ENCODE measurements at regions not wholly inside any gene's neighbourhood (a gene's known extent, or its start where the extent isn't known, plus 50 kb on each side); places are given as distances from the start of the nearest gene placed in this dataset.

DNA sequence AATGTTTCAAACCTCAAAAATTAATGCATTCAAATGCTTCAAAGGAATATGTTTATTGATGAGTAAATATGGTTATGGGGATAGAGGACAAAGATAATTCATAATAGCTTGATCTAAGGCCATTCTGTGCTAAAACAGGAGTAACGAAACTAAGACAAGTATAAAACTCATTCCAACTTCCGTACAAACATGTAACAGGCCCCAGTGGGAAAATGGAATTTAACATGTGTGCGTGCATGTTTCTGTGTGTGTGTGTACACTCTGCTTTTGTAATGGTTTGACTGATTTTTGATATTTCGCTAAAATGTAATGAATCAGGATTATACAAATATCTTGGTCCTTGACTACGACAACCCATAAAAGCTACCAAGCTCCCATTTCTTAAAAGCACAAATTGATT is 91.0 kb downstream of the KLF12 start:
- Mint-ChIP-seq H3K4me1 (peaks cover 34 to 74% (median 53%) of the 10 kb centered on the region in 4 donors), H3K36me3 (peaks cover 18% of the 10 kb centered on the region), H3K4me3 (no peak overlapping the region), H3K9me3 (peaks cover 0 to 3% (median 0%) of the 10 kb centered on the region in 7 donors), H3K27me3 (no peaks in the 10 kb centered on the region), H3K27ac (peak overlapping the region in 1 of 3 donors; percentile 24)
- DNase-seq, result no peak
- H3K9me3 ChIP-seq (ENCODE audit: control insufficient read depth in 2 of 2, low read length in 2 of 2), result no peaks in the 10 kb centered on the region
- H3K4me1 ChIP-seq (ENCODE audit: control insufficient read depth, insufficient read depth, low read length, poor library complexity, severe bottlenecking), result peaks cover 14% of the 10 kb centered on the region
- no peaks in the 10 kb centered on the region for H3K36me3 ChIP-seq (ENCODE audit: control insufficient read depth, insufficient read depth, low read length)
- no peak for ATAC-seq (ENCODE audit: low read depth in 2 of 2)
- no peak overlapping the region for H3K27ac ChIP-seq (ENCODE audit: insufficient read depth, low read length, poor library complexity, severe bottlenecking)
- H3K27me3 ChIP-seq (ENCODE audit: control insufficient read depth, insufficient read depth, low read length), result no peaks in the 10 kb centered on the region
- H3K4me3 ChIP-seq (ENCODE audit: low read depth, low read length), result no peak overlapping the region

DNA sequence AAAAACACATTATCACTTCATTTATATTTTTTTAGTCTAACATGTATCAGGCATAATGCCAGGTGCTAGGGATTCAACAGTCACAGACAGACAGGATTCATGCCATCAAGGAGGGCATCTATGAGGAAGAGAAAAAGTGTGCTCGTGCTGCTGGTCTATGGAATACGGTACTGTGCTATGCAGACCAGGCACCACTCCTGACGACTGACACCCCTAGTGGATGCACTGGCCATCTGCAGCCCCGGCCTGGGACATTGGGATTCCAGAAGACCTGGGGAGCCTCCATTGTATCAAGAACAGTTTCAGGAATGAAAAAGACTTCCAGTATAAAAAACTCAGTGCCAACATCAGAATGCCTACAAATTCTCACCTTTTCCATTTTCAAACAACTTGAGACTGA is 94.0 kb downstream of the KLF12 start:
- Histone ChIP-seq H3K9me3 (ENCODE audit: control insufficient read depth in 2 of 2, low read length in 2 of 2) (no peaks in the 10 kb centered on the region), H3K4me1 (ENCODE audit: control insufficient read depth, insufficient read depth, low read length, poor library complexity, severe bottlenecking) (peaks cover 26% of the 10 kb centered on the region), H3K36me3 (ENCODE audit: control insufficient read depth, insufficient read depth, low read length) (no peaks in the 10 kb centered on the region), H3K4me3 (ENCODE audit: low read depth, low read length) (no peak overlapping the region), H3K27me3 (ENCODE audit: control insufficient read depth, insufficient read depth, low read length) (no peaks in the 10 kb centered on the region), H3K27ac (ENCODE audit: insufficient read depth, low read length, poor library complexity, severe bottlenecking) (no peak overlapping the region)
- ATAC-seq (ENCODE audit: low read depth in 2 of 2) (peak in 1 of 2 donors; percentile 52), DNase-seq (no peak)
- no peaks in the 10 kb centered on the region for H3K27me3 Mint-ChIP-seq
- H3K36me3 Mint-ChIP-seq, result peaks cover 20% of the 10 kb centered on the region
- H3K9me3 Mint-ChIP-seq, result peaks cover 0 to 6% (median 0%) of the 10 kb centered on the region in 7 donors
- peaks cover 46 to 81% (median 68%) of the 10 kb centered on the region in 4 donors for H3K4me1 Mint-ChIP-seq
- no peak overlapping the region for H3K4me3 Mint-ChIP-seq
- H3K27ac Mint-ChIP-seq, result no peak overlapping the region

DNA sequence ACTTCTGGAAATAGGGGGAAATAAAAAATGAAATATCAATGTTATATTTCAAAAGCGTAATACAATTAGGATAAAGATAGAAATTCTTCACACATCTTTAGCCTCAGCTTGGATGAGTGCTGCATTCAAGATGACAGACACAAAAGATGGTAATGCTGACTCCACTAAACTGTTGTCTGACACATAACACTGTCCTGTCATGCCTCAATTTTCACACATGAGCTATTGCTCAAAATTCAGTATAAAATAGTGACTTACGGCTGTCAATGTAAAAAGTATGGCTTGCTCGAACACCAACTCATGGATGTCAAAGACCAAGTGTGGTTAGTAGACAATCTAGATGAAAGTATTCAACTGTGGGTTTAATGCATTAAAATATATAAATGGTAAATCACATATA is 94.5 kb downstream of the KLF12 start:
- Mint-ChIP-seq H3K4me1 (peaks cover 46 to 84% (median 71%) of the 10 kb centered on the region in 4 donors), H3K27ac (no peak overlapping the region), H3K9me3 (peaks cover 0 to 6% (median 0%) of the 10 kb centered on the region in 7 donors), H3K27me3 (no peaks in the 10 kb centered on the region), H3K36me3 (peaks cover 18% of the 10 kb centered on the region), H3K4me3 (no peak overlapping the region)
- DNase-seq (no peak), ATAC-seq (ENCODE audit: low read depth in 2 of 2) (no peak)
- H3K27ac ChIP-seq (ENCODE audit: insufficient read depth, low read length, poor library complexity, severe bottlenecking), result no peak overlapping the region
- no peaks in the 10 kb centered on the region for H3K36me3 ChIP-seq (ENCODE audit: control insufficient read depth, insufficient read depth, low read length)
- peaks cover 26% of the 10 kb centered on the region for H3K4me1 ChIP-seq (ENCODE audit: control insufficient read depth, insufficient read depth, low read length, poor library complexity, severe bottlenecking)
- H3K27me3 ChIP-seq (ENCODE audit: control insufficient read depth, insufficient read depth, low read length), result no peaks in the 10 kb centered on the region
- no peaks in the 10 kb centered on the region for H3K9me3 ChIP-seq (ENCODE audit: control insufficient read depth in 2 of 2, low read length in 2 of 2)
- H3K4me3 ChIP-seq (ENCODE audit: low read depth, low read length), result no peak overlapping the region

DNA sequence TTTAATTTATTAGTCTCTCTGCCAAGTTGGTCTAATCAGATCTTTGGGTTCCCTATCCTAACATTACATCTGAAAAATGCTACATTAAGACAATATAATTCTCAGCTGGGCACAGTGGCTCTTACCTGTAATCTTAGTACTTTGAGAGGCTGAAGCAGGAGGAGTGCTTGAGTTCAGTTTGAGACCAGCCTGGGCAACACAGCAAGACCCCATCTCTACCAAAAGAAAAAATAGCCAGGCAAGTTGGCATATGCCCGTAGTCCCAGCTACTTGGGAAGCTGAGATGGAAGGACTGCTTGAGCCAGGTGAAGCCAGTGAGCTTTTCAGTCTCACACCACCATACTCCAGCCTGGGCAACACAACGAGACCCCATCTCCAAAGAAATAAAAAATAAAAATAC is 95.0 kb downstream of the KLF12 start:
- peaks cover 42 to 81% (median 71%) of the 10 kb centered on the region in 4 donors for H3K4me1 Mint-ChIP-seq
- no peaks in the 10 kb centered on the region for H3K9me3 ChIP-seq (ENCODE audit: control insufficient read depth in 2 of 2, low read length in 2 of 2)
- no peak overlapping the region for H3K4me3 Mint-ChIP-seq
- DNase-seq (no peak), ATAC-seq (ENCODE audit: low read depth in 2 of 2) (no peak)
- H3K27ac Mint-ChIP-seq, result no peak overlapping the region
- no peak overlapping the region for H3K27ac ChIP-seq (ENCODE audit: insufficient read depth, low read length, poor library complexity, severe bottlenecking)
- peaks cover 15% of the 10 kb centered on the region for H3K36me3 Mint-ChIP-seq
- no peak overlapping the region for H3K4me3 ChIP-seq (ENCODE audit: low read depth, low read length)
- no peaks in the 10 kb centered on the region for H3K27me3 Mint-ChIP-seq
- H3K27me3 ChIP-seq (ENCODE audit: control insufficient read depth, insufficient read depth, low read length), result no peaks in the 10 kb centered on the region
- H3K9me3 Mint-ChIP-seq, result peaks cover 0 to 6% (median 0%) of the 10 kb centered on the region in 7 donors
- H3K36me3 ChIP-seq (ENCODE audit: control insufficient read depth, insufficient read depth, low read length), result no peaks in the 10 kb centered on the region
- peaks cover 26% of the 10 kb centered on the region for H3K4me1 ChIP-seq (ENCODE audit: control insufficient read depth, insufficient read depth, low read length, poor library complexity, severe bottlenecking)

DNA sequence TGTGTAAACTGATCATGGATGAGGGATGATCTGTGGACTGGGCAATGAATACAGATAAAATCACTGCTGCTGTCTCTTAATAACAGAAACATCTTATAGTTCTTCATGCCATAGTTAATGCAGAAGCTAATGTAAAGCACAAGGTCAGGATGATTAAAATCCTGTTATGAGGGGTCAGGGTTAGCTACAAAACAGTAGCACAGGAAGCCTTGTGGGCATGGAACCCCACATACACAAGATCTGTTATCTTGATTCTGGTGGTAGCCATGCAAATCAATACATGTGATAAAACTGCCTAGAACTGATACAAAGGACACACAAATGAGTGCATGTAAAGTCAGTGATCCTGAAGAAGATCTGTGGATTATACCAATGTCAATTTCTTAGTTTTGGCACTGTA is 96.4 kb downstream of the KLF12 start:
- Histone ChIP-seq H3K27me3 (ENCODE audit: control insufficient read depth, insufficient read depth, low read length) (no peaks in the 10 kb centered on the region), H3K27ac (ENCODE audit: insufficient read depth, low read length, poor library complexity, severe bottlenecking) (no peak overlapping the region), H3K36me3 (ENCODE audit: control insufficient read depth, insufficient read depth, low read length) (no peaks in the 10 kb centered on the region), H3K4me1 (ENCODE audit: control insufficient read depth, insufficient read depth, low read length, poor library complexity, severe bottlenecking) (peaks cover 26% of the 10 kb centered on the region), H3K9me3 (ENCODE audit: control insufficient read depth in 2 of 2, low read length in 2 of 2) (no peaks in the 10 kb centered on the region), H3K4me3 (ENCODE audit: low read depth, low read length) (peak overlapping the region; percentile 23)
- Mint-ChIP-seq H3K9me3 (peaks cover 0 to 6% (median 0%) of the 10 kb centered on the region in 7 donors), H3K4me1 (peaks cover 46 to 70% (median 60%) of the 10 kb centered on the region in 4 donors), H3K36me3 (peaks cover 12% of the 10 kb centered on the region), H3K27me3 (no peaks in the 10 kb centered on the region), H3K4me3 (peak overlapping the region in 1 of 4 donors; percentile 12), H3K27ac (peak overlapping the region in 2 of 3 donors; percentile 21 to 29)
- peak in 1 of 3 donors; percentile 34 for DNase-seq
- ATAC-seq (ENCODE audit: low read depth in 2 of 2), result no peak

DNA sequence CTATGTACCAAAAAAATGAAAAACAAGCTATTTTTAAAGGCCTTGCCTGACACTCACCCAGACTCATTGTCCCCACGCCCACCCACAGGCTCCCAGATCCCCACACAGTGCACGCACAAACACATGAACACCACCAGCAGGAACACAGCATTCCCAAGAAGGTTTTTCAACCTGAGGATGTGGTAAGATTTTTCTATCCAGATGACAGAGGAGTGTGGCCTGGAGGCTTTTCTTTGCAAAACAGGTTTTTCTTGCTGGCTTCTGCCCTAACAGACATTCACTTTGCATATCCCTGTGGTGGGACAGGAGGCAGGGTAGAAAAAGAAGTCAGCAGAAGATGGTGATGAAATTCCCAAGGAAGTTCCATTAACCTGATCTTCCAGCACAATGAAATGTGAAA is 97.8 kb downstream of the KLF12 start:
- Mint-ChIP-seq H3K9me3 (peaks cover 0 to 6% (median 0%) of the 10 kb centered on the region in 7 donors), H3K27ac (peak overlapping the region; percentile 1 to 66 (median 6)), H3K4me3 (no peak overlapping the region)

DNA sequence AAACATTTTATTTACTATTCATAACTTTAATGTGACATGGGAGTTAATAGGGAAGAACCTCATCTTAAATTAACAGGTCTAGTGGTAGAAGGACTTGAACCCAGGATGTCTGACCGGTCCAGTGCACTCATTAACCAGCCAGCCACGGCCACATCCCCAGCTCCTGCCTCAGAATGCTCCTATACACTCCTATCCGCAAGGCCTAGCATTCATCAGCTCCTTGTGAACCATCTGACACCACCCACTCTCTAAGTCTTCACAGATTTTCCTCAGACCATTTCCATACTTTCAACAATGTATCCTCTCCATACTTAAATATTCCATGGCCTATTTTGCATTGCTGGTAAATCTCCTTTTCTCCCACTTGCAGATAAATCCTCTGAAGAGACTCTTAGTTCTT is 98.3 kb downstream of the KLF12 start:
- DNase-seq (no peak), ATAC-seq (ENCODE audit: low read depth in 2 of 2) (no peak)
- no peaks in the 10 kb centered on the region for H3K36me3 ChIP-seq (ENCODE audit: control insufficient read depth, insufficient read depth, low read length)
- H3K4me3 ChIP-seq (ENCODE audit: low read depth, low read length), result no peak overlapping the region
- H3K4me1 Mint-ChIP-seq, result peaks cover 43 to 67% (median 56%) of the 10 kb centered on the region in 4 donors
- H3K36me3 Mint-ChIP-seq, result peaks cover 13% of the 10 kb centered on the region
- no peak overlapping the region for H3K27ac ChIP-seq (ENCODE audit: insufficient read depth, low read length, poor library complexity, severe bottlenecking)
- peaks cover 22% of the 10 kb centered on the region for H3K4me1 ChIP-seq (ENCODE audit: control insufficient read depth, insufficient read depth, low read length, poor library complexity, severe bottlenecking)
- H3K9me3 ChIP-seq (ENCODE audit: control insufficient read depth in 2 of 2, low read length in 2 of 2), result no peaks in the 10 kb centered on the region
- H3K4me3 Mint-ChIP-seq, result no peak overlapping the region
- peak overlapping the region; percentile 1 to 66 (median 6) for H3K27ac Mint-ChIP-seq
- H3K27me3 Mint-ChIP-seq, result no peaks in the 10 kb centered on the region
- peaks cover 0 to 6% (median 1%) of the 10 kb centered on the region in 7 donors for H3K9me3 Mint-ChIP-seq
- H3K27me3 ChIP-seq (ENCODE audit: control insufficient read depth, insufficient read depth, low read length), result no peaks in the 10 kb centered on the region

More for the DNA sequence above, 97.8 kb downstream of the KLF12 start:
- Histone ChIP-seq H3K9me3 (ENCODE audit: control insufficient read depth in 2 of 2, low read length in 2 of 2) (no peaks in the 10 kb centered on the region), H3K36me3 (ENCODE audit: control insufficient read depth, insufficient read depth, low read length) (no peaks in the 10 kb centered on the region), H3K27me3 (ENCODE audit: control insufficient read depth, insufficient read depth, low read length) (no peaks in the 10 kb centered on the region), H3K4me3 (ENCODE audit: low read depth, low read length) (no peak overlapping the region), H3K4me1 (ENCODE audit: control insufficient read depth, insufficient read depth, low read length, poor library complexity, severe bottlenecking) (peaks cover 22% of the 10 kb centered on the region), H3K27ac (ENCODE audit: insufficient read depth, low read length, poor library complexity, severe bottlenecking) (no peak overlapping the region)
- Mint-ChIP-seq H3K4me1 (peaks cover 43 to 66% (median 57%) of the 10 kb centered on the region in 4 donors), H3K36me3 (peaks cover 12% of the 10 kb centered on the region), H3K27me3 (no peaks in the 10 kb centered on the region)
- DNase-seq, result no peak
- ATAC-seq (ENCODE audit: low read depth in 2 of 2), result no peak

DNA sequence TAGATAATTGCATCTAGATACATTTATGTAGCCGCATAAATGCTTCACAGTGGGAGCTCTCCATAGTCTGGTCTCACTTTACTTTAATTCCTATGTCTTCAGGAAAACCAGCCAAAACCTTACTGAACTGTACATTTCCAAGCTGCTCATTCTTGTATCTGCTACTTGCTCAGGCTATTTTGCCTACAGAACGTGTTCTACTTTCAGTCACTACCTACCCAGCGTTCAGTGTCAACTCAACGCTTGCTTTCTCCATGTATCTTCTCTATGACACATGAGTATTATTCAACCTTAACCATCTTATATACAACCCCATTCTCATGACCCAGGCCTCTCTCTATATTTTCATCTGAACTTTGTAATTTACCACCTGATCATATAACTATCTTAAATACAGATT is 101.9 kb downstream of the KLF12 start:
- H3K36me3 Mint-ChIP-seq, result peaks cover 10% of the 10 kb centered on the region
- H3K27me3 Mint-ChIP-seq, result no peaks in the 10 kb centered on the region
- DNase-seq (no peak), ATAC-seq (ENCODE audit: low read depth in 2 of 2) (no peak)
- Histone ChIP-seq H3K36me3 (ENCODE audit: control insufficient read depth, insufficient read depth, low read length) (no peaks in the 10 kb centered on the region), H3K4me1 (ENCODE audit: control insufficient read depth, insufficient read depth, low read length, poor library complexity, severe bottlenecking) (peaks cover 16% of the 10 kb centered on the region), H3K9me3 (ENCODE audit: control insufficient read depth in 2 of 2, low read length in 2 of 2) (no peaks in the 10 kb centered on the region), H3K27ac (ENCODE audit: insufficient read depth, low read length, poor library complexity, severe bottlenecking) (no peak overlapping the region), H3K4me3 (ENCODE audit: low read depth, low read length) (no peak overlapping the region), H3K27me3 (ENCODE audit: control insufficient read depth, insufficient read depth, low read length) (no peaks in the 10 kb centered on the region)
- H3K4me1 Mint-ChIP-seq, result peaks cover 47 to 68% (median 62%) of the 10 kb centered on the region in 4 donors
- peak overlapping the region in 2 of 3 donors; percentile 8 to 10 for H3K27ac Mint-ChIP-seq
- peaks cover 0 to 6% (median 1%) of the 10 kb centered on the region in 7 donors for H3K9me3 Mint-ChIP-seq
- peak overlapping the region in 1 of 4 donors; percentile 40 for H3K4me3 Mint-ChIP-seq

All from CD4-positive, CD25-positive, alpha-beta regulatory T cell (primary cell).